HEK293T (cell line): ENCODE measurements at regions not wholly inside any gene's neighbourhood (a gene's known extent, or its start where the extent isn't known, plus 50 kb on each side); places are given as distances from the start of the nearest gene placed in this dataset.

Experiments
- ARNT ChIP-seq: fragments of 450-650 bp; IDR thresholded peaks from 2 replicates; pipeline ENCODE4 v1.6.1; 2017; ENCODE audit warnings: mild to moderate bottlenecking
- BHLHE40 ChIP-seq: fragments of 450-650 bp; IDR thresholded peaks from 2 replicates; pipeline ENCODE4 v1.6.1; 2016; ENCODE audit warnings: mild to moderate bottlenecking, moderate library complexity, borderline replicate concordance
- CTBP1 ChIP-seq: fragments of 450-650 bp; IDR thresholded peaks from 2 replicates; pipeline ENCODE4 v1.6.1; 2016; ENCODE audit warnings: borderline replicate concordance
- ELF4 ChIP-seq: fragments of 450-650 bp; IDR thresholded peaks from 2 replicates; pipeline ENCODE4 v1.6.1; 2017; ENCODE audit warnings: antibody characterized with exemption
- FOXA1 ChIP-seq: fragments of 450-650 bp; IDR thresholded peaks from 2 replicates; pipeline ENCODE4 v1.6.1; 2016; ENCODE audit warnings: mild to moderate bottlenecking
- FOXK2 ChIP-seq: fragments of 450-650 bp; IDR thresholded peaks from 2 replicates; pipeline ENCODE4 v1.6.1; 2016; ENCODE audit warnings: mild to moderate bottlenecking
- FOXM1 ChIP-seq: fragments of 450-650 bp; IDR thresholded peaks from 2 replicates; pipeline ENCODE4 v1.6.1; 2017; ENCODE audit warnings: mild to moderate bottlenecking, borderline replicate concordance
- L3MBTL2 ChIP-seq: fragments of 450-650 bp; conservative IDR thresholded peaks from 2 replicates; pipeline ENCODE4 v1.6.1; 2016; ENCODE audit warnings: mild to moderate bottlenecking
- LEF1 ChIP-seq: fragments of 450-650 bp; IDR thresholded peaks from 2 replicates; pipeline ENCODE4 v1.6.1; 2017; ENCODE audit warnings: mild to moderate bottlenecking, borderline replicate concordance
- SP1 ChIP-seq: fragments of 450-650 bp; IDR thresholded peaks from 2 replicates; pipeline ENCODE4 v1.6.1; 2017
- TARDBP ChIP-seq: fragments of 450-650 bp; IDR thresholded peaks from 2 replicates; pipeline ENCODE4 v1.6.1; 2016
- ZNF384 ChIP-seq: fragments of 450-650 bp; IDR thresholded peaks from 2 replicates; pipeline ENCODE4 v1.6.1; 2016
- TF ChIP-seq, protein P1 (sequence below): fragments of 450-650 bp; IDR thresholded peaks from 2 replicates; pipeline ENCODE4 v1.6.1; 2016

- no peak for TF ChIP-seq LEF1
- no peak for TF ChIP-seq L3MBTL2
- TF ChIP-seq SP1 = no peak
- TF ChIP-seq FOXA1 = no peak
- TF ChIP-seq TARDBP = no peak
- TF ChIP-seq FOXK2 = no peak
- no peak for TF ChIP-seq ELF4
- TF ChIP-seq CTBP1 = no peak
- TF ChIP-seq ZNF384 = no peak
- TF ChIP-seq, protein P1, sequence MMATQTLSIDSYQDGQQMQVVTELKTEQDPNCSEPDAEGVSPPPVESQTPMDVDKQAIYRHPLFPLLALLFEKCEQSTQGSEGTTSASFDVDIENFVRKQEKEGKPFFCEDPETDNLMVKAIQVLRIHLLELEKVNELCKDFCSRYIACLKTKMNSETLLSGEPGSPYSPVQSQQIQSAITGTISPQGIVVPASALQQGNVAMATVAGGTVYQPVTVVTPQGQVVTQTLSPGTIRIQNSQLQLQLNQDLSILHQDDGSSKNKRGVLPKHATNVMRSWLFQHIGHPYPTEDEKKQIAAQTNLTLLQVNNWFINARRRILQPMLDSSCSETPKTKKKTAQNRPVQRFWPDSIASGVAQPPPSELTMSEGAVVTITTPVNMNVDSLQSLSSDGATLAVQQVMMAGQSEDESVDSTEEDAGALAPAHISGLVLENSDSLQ = no peak
- TF ChIP-seq BHLHE40 = no peak
- TF ChIP-seq FOXM1 = no peak
- no peak for TF ChIP-seq ARNT
Measured at GRCh38 chr5:158223054-158223600, 364.2 kb upstream of the CLINT1 start.
